ENCODE measurements at regions not wholly inside any gene's neighbourhood (a gene's known extent, or its start where the extent isn't known, plus 50 kb on each side); places are given as distances from the start of the nearest gene placed in this dataset.
A peak's percentile ranks its signal among the peaks of the same experiment; 100 is the strongest.

GRCh38 chr6:25013246-25013645, 77.5 kb upstream of the RIPOR2 start:
- DNase-seq, result no peak

DNA sequence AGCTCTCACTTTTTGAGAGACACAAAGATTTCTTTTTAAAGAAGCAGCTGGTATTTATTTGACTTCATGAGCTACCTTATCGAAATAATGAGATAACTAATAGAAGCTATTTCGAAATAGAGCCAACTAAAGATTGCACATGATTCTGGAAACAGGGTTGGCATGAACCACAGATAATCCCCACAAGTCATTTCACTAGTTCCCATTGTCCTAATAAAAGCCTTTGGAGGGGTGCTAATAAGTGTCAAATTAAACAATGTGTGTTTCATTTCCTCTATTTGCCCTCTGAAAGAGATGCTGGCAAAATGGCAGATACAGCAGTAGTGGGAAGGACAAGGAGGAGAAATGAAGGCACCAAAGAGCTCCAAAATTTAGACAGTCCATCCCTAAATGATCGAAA, 78.6 kb upstream of the RIPOR2 start:
- DNase-seq, result no peak

GRCh38 chr6:25014791-25015560, 79.2 kb upstream of the RIPOR2 start:
- DNase-seq, result peak; percentile 21

- DNase-seq, result no peak
Measured at GRCh38 chr6:25016014-25016720, 80.4 kb upstream of the RIPOR2 start.

GRCh38 chr6:25017486-25017885, 81.7 kb upstream of the RIPOR2 start:
- DNase-seq, result no peak

- no peak for DNase-seq
Measured at GRCh38 chr6:25017932-25018567, 82.3 kb upstream of the RIPOR2 start.

DNA sequence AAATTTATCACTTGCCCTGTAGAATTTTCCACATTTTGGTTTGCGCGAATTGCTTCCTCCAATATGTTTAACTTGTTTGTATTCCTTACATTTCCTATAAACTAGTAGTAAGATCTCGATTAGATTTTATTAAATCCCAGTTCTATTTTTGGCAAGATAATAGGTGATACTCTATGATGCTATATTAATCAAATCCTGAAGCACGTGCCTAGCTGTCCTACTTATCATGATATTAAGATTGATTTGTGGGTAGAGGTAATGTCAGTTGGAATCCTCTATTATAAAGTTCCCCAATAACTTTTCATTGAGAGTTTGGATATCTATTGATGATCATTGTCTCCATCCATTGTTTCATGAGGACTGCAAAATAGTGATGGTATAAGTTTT, 82.8 kb upstream of the RIPOR2 start:
- no peak for DNase-seq

- DNase-seq, result no peak
Measured at GRCh38 chr6:25022140-25022553, 86.4 kb upstream of the RIPOR2 start.

- DNase-seq, result no peak
Measured at GRCh38 chr6:25023781-25024180, 88.0 kb upstream of the RIPOR2 start.

- DNase-seq, result no peak
Measured at GRCh38 chr6:25024821-25025220, 89.1 kb upstream of the RIPOR2 start.

DNA sequence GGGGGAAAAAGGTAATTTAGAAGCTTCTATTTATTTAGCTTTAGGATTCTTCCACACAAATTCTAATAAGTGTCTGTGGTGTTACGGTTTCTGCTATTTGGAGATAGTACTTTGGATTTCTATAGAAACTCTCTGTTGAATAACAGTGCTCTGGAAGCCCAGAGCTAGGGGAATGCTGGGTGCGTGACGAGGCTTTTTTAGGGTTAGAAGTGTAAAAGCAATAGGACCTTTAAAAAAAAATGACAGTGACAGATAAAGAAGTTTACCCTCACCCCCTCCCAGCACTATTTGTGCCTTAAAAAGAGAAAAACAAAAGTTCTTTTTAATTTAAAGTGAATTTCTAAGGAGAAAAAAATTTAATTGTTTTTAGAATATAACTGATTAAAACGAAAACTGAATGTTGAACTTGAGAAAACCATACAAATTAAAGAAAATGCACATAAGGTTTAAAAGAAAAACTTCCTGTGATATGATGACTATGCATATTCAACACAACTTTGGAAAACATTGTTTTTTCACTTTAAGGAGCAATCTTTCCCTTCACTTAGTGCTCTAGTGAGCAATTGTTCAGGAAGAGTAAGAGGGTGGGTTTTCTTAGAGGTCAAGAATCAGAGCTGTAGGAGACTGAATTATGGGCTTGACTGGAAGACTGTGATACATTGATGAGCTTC, 89.6 kb upstream of the RIPOR2 start:
- DNase-seq, result no peak

GRCh38 chr6:25025919-25026301, 90.2 kb upstream of the RIPOR2 start:
- DNase-seq, result no peak

DNA sequence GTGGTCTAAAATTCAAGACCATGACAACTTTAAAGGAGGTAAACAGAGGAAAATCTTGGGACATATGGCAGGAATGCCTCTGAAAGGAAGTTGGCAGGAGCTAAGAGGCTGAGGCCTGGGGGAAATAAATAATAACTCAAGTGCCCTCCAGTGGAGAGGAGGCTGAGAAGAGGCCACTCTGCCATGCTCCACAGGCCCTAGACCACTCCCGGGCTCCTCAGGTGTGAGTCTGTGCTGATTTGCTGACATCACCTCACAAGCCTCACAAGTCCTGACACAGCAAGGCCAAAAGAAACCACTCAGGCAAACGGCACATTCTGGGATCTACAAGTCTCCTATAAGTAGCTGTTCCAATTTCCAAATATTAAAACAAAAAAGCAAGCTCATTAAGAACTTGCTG, 91.0 kb upstream of the RIPOR2 start:
- no peak for DNase-seq

DNA sequence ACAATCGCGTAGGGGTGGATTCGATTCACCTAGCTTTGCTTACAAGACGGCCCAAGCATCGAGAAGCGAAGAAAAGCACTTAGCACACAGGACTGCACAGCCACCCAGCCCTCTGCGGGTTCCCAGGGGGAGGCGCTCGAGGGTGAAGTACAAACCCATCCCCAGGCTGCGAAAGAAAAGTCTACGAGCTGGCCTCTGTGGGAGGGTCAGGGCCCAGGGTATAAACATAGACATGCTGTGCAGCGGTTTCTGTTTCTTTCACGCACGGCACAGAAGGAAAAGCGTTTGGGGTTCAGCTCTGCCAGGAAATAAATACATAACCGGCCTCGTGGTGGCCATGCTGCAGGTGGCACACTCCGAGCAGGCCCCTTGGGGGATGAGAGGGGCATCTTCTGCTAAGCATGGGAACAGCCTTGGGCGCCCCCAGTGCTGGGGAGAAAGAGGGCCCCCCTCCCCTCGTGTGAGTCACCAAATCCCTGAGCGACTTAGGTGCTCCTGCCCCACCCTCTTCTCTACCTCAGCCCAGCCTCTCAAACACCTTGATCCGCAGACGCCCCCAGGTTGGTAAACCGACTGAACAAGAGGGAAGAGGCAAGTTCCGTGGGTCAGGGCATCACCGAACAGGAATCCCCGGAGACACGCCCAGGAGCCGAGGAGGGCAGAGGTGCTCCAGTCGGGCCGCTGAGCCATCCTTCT, 91.6 kb upstream of the RIPOR2 start:
- no peak for DNase-seq

- no peak for DNase-seq
Measured at GRCh38 chr6:25028328-25028727, 92.6 kb upstream of the RIPOR2 start.

DNA sequence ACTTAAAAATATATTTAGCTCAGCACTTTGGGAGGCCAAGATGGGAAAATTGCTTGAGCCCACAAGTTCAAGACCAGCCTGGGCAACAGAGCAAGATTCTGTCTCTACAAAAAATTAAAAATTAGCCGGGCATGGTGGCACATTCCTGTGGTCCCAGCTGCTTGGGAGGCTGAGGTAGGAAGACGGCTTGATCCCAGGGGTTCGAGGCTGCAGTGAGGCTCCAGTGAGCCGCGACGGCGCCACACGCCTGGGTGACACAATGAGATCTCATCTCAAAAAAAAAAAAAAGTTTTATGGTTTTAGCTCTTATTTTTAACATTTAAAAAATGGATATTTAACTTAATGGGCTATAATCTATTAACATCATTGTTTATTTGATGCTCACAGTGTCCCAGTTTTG, 97.2 kb upstream of the RIPOR2 start:
- DNase-seq, result no peak

DNA sequence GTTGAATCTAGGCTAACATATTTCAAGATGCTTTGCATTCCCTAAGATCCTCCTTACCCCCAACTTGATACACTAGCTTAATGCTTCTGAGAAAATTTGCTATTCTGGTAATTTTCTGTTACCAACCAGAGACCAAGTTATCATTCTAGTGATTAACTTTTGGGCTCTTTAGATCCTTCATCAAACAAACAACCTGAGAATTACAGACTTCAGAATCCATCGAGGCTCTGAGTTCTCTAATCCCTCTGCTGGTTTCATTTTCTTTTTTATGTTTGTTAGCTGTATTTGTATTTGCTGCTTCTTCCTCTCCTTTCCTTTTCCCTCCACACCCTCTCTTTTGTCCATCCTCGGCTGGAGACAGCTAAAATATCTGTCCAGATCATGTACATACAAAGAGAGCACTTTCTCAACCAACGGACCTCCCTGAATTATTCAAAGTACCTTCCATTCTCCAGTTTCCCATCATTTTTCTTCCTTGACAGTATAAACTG, 98.7 kb upstream of the RIPOR2 start:
- DNase-seq, result no peak

DNA sequence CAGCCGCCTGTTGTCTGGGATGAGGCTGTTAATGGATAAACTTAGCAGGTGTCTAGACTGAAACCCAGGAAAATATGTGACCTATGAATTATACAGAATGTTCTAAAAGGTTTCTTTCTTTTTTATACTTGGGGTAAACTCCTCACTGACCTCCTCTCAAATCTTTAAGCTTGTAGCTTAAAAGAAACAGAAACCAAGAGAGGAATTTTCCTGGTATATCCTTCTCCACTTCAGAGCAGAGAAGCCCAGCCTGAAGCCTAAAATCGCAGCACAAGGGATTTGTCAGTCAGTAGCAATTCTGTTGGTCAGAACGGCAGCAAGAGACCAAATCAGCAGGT, 99.4 kb upstream of the RIPOR2 start:
- DNase-seq, result no peak

- DNase-seq, result no peak
Measured at GRCh38 chr6:25035512-25036435, 100.0 kb upstream of the RIPOR2 start.

DNA sequence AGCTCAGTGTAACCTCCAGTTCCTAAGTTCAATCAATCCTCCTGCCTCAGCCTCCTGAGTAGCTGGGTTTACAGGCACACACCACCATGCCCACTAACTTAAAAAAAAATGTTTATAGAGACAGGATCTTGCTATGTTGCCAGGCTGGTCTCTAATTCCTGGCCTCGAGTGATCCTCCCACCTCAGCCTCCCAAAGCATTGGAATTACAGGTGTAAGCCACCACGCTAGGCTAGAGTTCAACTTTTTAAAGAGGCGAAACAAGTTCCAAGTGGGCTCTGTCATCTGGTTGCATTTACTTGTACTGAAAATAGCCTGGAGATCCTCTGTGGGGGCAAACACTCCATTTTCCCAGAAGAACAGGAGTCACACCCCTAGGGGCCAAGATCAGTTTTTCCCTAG, 100.7 kb upstream of the RIPOR2 start:
- no peak for DNase-seq

DNA sequence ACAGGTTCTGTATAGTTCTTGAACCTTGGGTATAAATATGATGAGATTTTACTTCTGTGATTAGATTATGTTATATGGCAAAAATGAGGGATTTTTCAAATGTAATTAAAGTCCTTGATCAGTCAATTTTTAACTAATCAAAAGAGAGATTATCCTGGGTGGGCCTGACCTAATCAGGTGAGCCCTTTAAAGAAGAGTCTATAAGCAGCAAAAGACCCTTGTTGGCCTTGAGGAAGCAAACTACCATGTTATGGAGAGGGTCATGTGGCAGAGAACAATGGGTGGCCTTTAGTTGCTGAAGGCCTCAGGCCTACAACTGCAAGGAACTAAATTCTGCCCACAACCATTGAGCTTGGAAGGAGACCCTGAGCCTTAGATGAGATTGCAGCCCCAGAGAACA, 102.5 kb upstream of the RIPOR2 start:
- no peak for DNase-seq

GRCh38 chr6:25038999-25039398, 103.2 kb upstream of the RIPOR2 start:
- no peak for DNase-seq
